Dendritic cell treated with granulocyte-macrophage colony-stimulating factor and Interleukin-4, amounts not matched to agents 40 ng/mL and 50 ng/mL, for 4 days (primary cell): ENCODE measurements at regions not wholly inside any gene's neighbourhood (a gene's known extent, or its start where the extent isn't known, plus 50 kb on each side); places are given as distances from the start of the nearest gene placed in this dataset.

Experiments
- H3K27ac Mint-ChIP-seq: one replicate; pipeline ENCODE4 v1.8.0; 2022; ENCODE audit warnings: mild to moderate bottlenecking, mixed read lengths
- H3K27me3 Mint-ChIP-seq: one replicate; pipeline ENCODE4 v1.8.0; 2022; ENCODE audit warnings: mild to moderate bottlenecking, mixed read lengths
- H3K36me3 Mint-ChIP-seq: one replicate; pipeline ENCODE4 v1.8.0; 2022; ENCODE audit warnings: low read depth, mixed read lengths
- H3K4me1 Mint-ChIP-seq: one replicate; pipeline ENCODE4 v1.8.0; 2022; ENCODE audit warnings: low read depth, mixed read lengths
- H3K4me3 Mint-ChIP-seq: one replicate; pipeline ENCODE4 v1.8.0; 2022; ENCODE audit warnings: mild to moderate bottlenecking, moderate library complexity, mixed read lengths
- H3K9me3 Mint-ChIP-seq: one replicate; pipeline ENCODE4 v1.8.0; 2022; ENCODE audit warnings: mixed read lengths
- intact Hi-C: fragments of 100-400 bp; cut with micrococcal nuclease; formaldehyde crosslinking; loops from one replicate; pipeline ENCODE4 v1.15.0; 2022

GRCh38 chr12:107580750-107581618, 104.6 kb upstream of the PWP1 start:
- Mint-ChIP-seq H3K4me3 (no peak overlapping the region), H3K4me1 (no peaks in the 10 kb centered on the region), H3K9me3 (no peaks in the 10 kb centered on the region), H3K27ac (no peak overlapping the region), H3K36me3 (no peaks in the 10 kb centered on the region), H3K27me3 (no peaks in the 10 kb centered on the region)
- intact Hi-C loops = no loop called here

GRCh38 chr12:107581619-107582015, 104.0 kb upstream of the PWP1 start:
- Mint-ChIP-seq H3K9me3 (no peaks in the 10 kb centered on the region), H3K36me3 (no peaks in the 10 kb centered on the region), H3K27me3 (no peaks in the 10 kb centered on the region), H3K4me1 (no peaks in the 10 kb centered on the region), H3K27ac (no peak overlapping the region), H3K4me3 (no peak overlapping the region)
- intact Hi-C loops = no loop called here

- Mint-ChIP-seq H3K9me3 (no peaks in the 10 kb centered on the region), H3K36me3 (no peaks in the 10 kb centered on the region), H3K27ac (no peak overlapping the region), H3K4me1 (no peaks in the 10 kb centered on the region), H3K4me3 (no peak overlapping the region), H3K27me3 (no peaks in the 10 kb centered on the region)
- intact Hi-C loops = no loop called here
Measured at GRCh38 chr12:107583551-107583950, 102.0 kb upstream of the PWP1 start.

- Mint-ChIP-seq H3K27ac (no peak overlapping the region), H3K27me3 (no peaks in the 10 kb centered on the region), H3K36me3 (no peaks in the 10 kb centered on the region)
Measured at GRCh38 chr12:107584563-107584962, 101.0 kb upstream of the PWP1 start.

GRCh38 chr12:107586256-107586970, 99.2 kb upstream of the PWP1 start:
- no peak overlapping the region for H3K4me3 Mint-ChIP-seq
- H3K36me3 Mint-ChIP-seq = no peaks in the 10 kb centered on the region
- no peaks in the 10 kb centered on the region for H3K4me1 Mint-ChIP-seq
- H3K27ac Mint-ChIP-seq = no peak overlapping the region
- no peaks in the 10 kb centered on the region for H3K9me3 Mint-ChIP-seq
- no peaks in the 10 kb centered on the region for H3K27me3 Mint-ChIP-seq
- intact Hi-C loops = no loop called here

More at GRCh38 chr12:107584563-107584962, 101.0 kb upstream of the PWP1 start:
- Mint-ChIP-seq H3K9me3 (no peaks in the 10 kb centered on the region), H3K4me3 (no peak overlapping the region), H3K4me1 (no peaks in the 10 kb centered on the region)
- intact Hi-C loops = no loop called here

GRCh38 chr12:107590413-107590812, 95.2 kb upstream of the PWP1 start:
- Mint-ChIP-seq H3K9me3 (peaks cover 10% of the 10 kb centered on the region), H3K4me3 (no peak overlapping the region), H3K4me1 (no peaks in the 10 kb centered on the region), H3K27me3 (no peaks in the 10 kb centered on the region), H3K27ac (no peak overlapping the region), H3K36me3 (no peaks in the 10 kb centered on the region)
- intact Hi-C loops = no loop called here

GRCh38 chr12:107590814-107591375, 94.7 kb upstream of the PWP1 start:
- no peak overlapping the region for H3K27ac Mint-ChIP-seq
- no peaks in the 10 kb centered on the region for H3K27me3 Mint-ChIP-seq
- intact Hi-C loops = no loop called here
- H3K4me3 Mint-ChIP-seq = no peak overlapping the region
- no peaks in the 10 kb centered on the region for H3K36me3 Mint-ChIP-seq
- peaks cover 10% of the 10 kb centered on the region for H3K9me3 Mint-ChIP-seq
- H3K4me1 Mint-ChIP-seq = no peaks in the 10 kb centered on the region

GRCh38 chr12:107593713-107594381, 91.8 kb upstream of the PWP1 start:
- H3K4me3 Mint-ChIP-seq = no peak overlapping the region
- H3K36me3 Mint-ChIP-seq = no peaks in the 10 kb centered on the region
- intact Hi-C loops = no loop called here
- H3K27me3 Mint-ChIP-seq = no peaks in the 10 kb centered on the region
- peaks cover 10% of the 10 kb centered on the region for H3K9me3 Mint-ChIP-seq
- no peaks in the 10 kb centered on the region for H3K4me1 Mint-ChIP-seq
- no peak overlapping the region for H3K27ac Mint-ChIP-seq

- no peaks in the 10 kb centered on the region for H3K4me1 Mint-ChIP-seq
- H3K9me3 Mint-ChIP-seq = peaks cover 10% of the 10 kb centered on the region
- no peaks in the 10 kb centered on the region for H3K36me3 Mint-ChIP-seq
- no peak overlapping the region for H3K27ac Mint-ChIP-seq
- intact Hi-C loops = no loop called here
- H3K4me3 Mint-ChIP-seq = no peak overlapping the region
- H3K27me3 Mint-ChIP-seq = no peaks in the 10 kb centered on the region
Measured at GRCh38 chr12:107594995-107595394, 90.6 kb upstream of the PWP1 start.

GRCh38 chr12:107597695-107598410, 87.7 kb upstream of the PWP1 start:
- Mint-ChIP-seq H3K27ac (no peak overlapping the region), H3K4me1 (no peaks in the 10 kb centered on the region), H3K27me3 (no peaks in the 10 kb centered on the region), H3K9me3 (peaks cover 10% of the 10 kb centered on the region), H3K36me3 (no peaks in the 10 kb centered on the region), H3K4me3 (no peak overlapping the region)
- intact Hi-C loops = no loop called here

- H3K36me3 Mint-ChIP-seq = no peaks in the 10 kb centered on the region
- no peak overlapping the region for H3K27ac Mint-ChIP-seq
- no peak overlapping the region for H3K4me3 Mint-ChIP-seq
- peaks cover 3% of the 10 kb centered on the region for H3K9me3 Mint-ChIP-seq
- H3K4me1 Mint-ChIP-seq = no peaks in the 10 kb centered on the region
- intact Hi-C loops = no loop called here
- H3K27me3 Mint-ChIP-seq = no peaks in the 10 kb centered on the region
Measured at GRCh38 chr12:107598906-107599305, 86.7 kb upstream of the PWP1 start.

- Mint-ChIP-seq H3K9me3 (no peaks in the 10 kb centered on the region), H3K27me3 (no peaks in the 10 kb centered on the region), H3K36me3 (no peaks in the 10 kb centered on the region), H3K27ac (no peak overlapping the region), H3K4me1 (no peaks in the 10 kb centered on the region), H3K4me3 (no peak overlapping the region)
- intact Hi-C loops = no loop called here
Measured at GRCh38 chr12:107600581-107601144, 84.9 kb upstream of the PWP1 start.

GRCh38 chr12:107602446-107602845, 83.2 kb upstream of the PWP1 start:
- Mint-ChIP-seq H3K9me3 (no peaks in the 10 kb centered on the region), H3K27ac (no peak overlapping the region), H3K4me3 (no peak overlapping the region), H3K4me1 (no peaks in the 10 kb centered on the region), H3K36me3 (no peaks in the 10 kb centered on the region), H3K27me3 (no peaks in the 10 kb centered on the region)
- intact Hi-C loops = no loop called here
